Left ventricle myocardium inferior (tissue), 1 donor: ENCODE measurements at regions not wholly inside any gene's neighbourhood (a gene's known extent, or its start where the extent isn't known, plus 50 kb on each side); places are given as distances from the start of the nearest gene placed in this dataset.
"Not testable (repeated sequence)": the region's sequence is repeated elsewhere in the genome, so short reads cannot be mapped to it uniquely, and the experiment has no call there.

Experiments
- DNase-seq: peaks from one replicate; pipeline ENCODE4 v3.0.0-alpha.2; 2020
- H3K27ac ChIP-seq: fragments of 200-600 bp; replicated peaks from 2 replicates; pipeline ENCODE4 v1.8.0; 2021
- H3K27me3 ChIP-seq: fragments of 200-600 bp; 2 replicates; pipeline ENCODE4 v1.8.0; 2021; ENCODE audit warnings: low read depth
- H3K36me3 ChIP-seq: fragments of 200-600 bp; 2 replicates; pipeline ENCODE4 v1.8.0; 2021
- H3K4me1 ChIP-seq: fragments of 200-600 bp; 2 replicates; pipeline ENCODE4 v1.8.0; 2021
- H3K4me3 ChIP-seq: fragments of 200-600 bp; 2 replicates; pipeline ENCODE4 v1.8.0; 2021; ENCODE audit warnings: mild to moderate bottlenecking, moderate library complexity
- H3K9me3 ChIP-seq: fragments of 200-600 bp; replicated peaks from 2 replicates; pipeline ENCODE4 v1.8.0; 2021
- intact Hi-C: fragments of 100-400 bp; cut with micrococcal nuclease; formaldehyde crosslinking; loops from one replicate; pipeline ENCODE4 v1.11.0; 2022
- TF ChIP-seq, protein P1 (sequence below): fragments of 200-600 bp; IDR thresholded peaks from 2 replicates; pipeline ENCODE4 v1.8.0; 2021; ENCODE audit warnings: antibody characterized with exemption, mild to moderate bottlenecking, borderline replicate concordance
- donor health status: DM: no; HTN: yes; CAD: no; lungs with severe emphysema.

DNA sequence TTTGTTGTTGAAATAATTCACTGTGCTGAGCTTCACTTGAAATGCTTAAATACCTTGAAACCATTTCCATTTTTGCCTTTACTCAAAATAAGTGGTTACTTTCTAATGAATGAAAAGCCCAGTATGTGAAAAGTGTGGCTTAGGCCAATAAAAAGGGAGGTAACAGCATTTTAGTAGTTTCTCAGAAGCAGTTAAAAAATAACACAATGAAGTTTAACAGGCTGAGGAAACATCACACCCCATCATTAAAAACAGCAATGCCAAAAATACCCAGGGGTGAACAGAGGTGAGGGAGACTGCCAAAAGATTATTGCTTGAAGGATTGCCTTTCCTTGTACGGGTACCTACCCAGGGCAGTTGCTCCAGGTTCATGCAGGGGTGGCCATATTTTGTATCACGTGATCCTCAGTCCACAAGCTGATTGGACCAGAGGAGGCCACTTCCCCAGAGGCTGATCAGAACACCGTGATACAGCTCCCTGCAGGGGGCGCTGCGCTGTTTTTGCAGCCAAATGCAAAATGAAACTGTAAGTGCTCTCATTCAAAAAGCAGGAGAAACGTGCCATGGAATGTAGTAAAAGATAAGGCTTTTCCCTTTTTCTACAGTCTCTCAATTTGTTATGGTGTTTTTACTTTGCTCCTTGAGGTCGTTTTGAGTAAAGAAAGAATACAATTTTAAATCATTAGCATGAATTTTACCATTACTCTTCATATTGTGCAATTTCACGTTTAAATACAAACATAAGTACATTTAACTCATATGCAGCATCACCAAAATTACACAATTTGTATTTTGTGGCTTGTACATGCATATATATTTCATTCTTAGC lies 70.2 kb upstream of the SH3BP4 start:
- Histone ChIP-seq H3K36me3 (no peaks in the 10 kb centered on the region), H3K9me3 (no peaks in the 10 kb centered on the region), H3K4me1 (peaks cover 30% of the 10 kb centered on the region), H3K4me3 (peak overlapping the region; percentile 40), H3K27ac (peak overlapping the region; percentile 51), H3K27me3 (no peaks in the 10 kb centered on the region)
- DNase-seq: peak; percentile 78
- TF ChIP-seq, protein P1, sequence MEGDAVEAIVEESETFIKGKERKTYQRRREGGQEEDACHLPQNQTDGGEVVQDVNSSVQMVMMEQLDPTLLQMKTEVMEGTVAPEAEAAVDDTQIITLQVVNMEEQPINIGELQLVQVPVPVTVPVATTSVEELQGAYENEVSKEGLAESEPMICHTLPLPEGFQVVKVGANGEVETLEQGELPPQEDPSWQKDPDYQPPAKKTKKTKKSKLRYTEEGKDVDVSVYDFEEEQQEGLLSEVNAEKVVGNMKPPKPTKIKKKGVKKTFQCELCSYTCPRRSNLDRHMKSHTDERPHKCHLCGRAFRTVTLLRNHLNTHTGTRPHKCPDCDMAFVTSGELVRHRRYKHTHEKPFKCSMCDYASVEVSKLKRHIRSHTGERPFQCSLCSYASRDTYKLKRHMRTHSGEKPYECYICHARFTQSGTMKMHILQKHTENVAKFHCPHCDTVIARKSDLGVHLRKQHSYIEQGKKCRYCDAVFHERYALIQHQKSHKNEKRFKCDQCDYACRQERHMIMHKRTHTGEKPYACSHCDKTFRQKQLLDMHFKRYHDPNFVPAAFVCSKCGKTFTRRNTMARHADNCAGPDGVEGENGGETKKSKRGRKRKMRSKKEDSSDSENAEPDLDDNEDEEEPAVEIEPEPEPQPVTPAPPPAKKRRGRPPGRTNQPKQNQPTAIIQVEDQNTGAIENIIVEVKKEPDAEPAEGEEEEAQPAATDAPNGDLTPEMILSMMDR: peak; percentile 78
- intact Hi-C loops: no loop called here

GRCh38 chr2:234880551-234881211 lies 71.1 kb upstream of the SH3BP4 start:
- no peaks in the 10 kb centered on the region for H3K9me3 ChIP-seq
- H3K4me3 ChIP-seq: no peak overlapping the region
- H3K27me3 ChIP-seq: no peaks in the 10 kb centered on the region
- TF ChIP-seq, protein P1: no peak
- intact Hi-C loops: no loop called here
- no peaks in the 10 kb centered on the region for H3K36me3 ChIP-seq
- peak overlapping the region; percentile 51 for H3K27ac ChIP-seq
- peaks cover 30% of the 10 kb centered on the region for H3K4me1 ChIP-seq
- DNase-seq: no peak

- Histone ChIP-seq H3K27ac (no peak overlapping the region), H3K9me3 (no peaks in the 10 kb centered on the region), H3K36me3 (no peaks in the 10 kb centered on the region), H3K4me3 (no peak overlapping the region), H3K27me3 (no peaks in the 10 kb centered on the region), H3K4me1 (peaks cover 30% of the 10 kb centered on the region)
- TF ChIP-seq, protein P1: no peak
- no peak for DNase-seq
- intact Hi-C loops: loop anchor here (10.0 kb wide), 1 partner anchor 225 kb away; no protein-coding TSS in a partner anchor
These were observed 72.0 kb upstream of the SH3BP4 start for GRCh38 chr2:234879671-234880455.

DNA sequence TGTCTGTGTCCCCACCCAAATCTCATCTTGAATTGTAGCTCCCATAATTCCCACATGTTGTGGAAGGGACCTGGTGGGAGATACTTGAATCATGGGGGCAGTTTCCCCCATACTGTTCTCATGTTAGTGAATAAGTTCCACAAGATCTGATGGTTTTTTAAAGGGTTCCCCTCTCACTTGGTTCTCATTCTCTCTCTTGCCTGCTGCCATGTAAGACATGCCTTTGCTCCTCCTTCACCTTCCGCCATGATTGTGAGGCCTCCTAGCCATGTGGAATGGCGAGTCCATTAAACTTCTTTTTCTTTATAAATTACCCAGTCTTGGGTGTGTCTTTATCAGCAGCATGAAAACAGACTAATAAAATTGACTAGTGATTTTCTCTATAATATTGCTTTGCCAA lies 75.2 kb upstream of the SH3BP4 start:
- not testable (repeated sequence) for H3K27me3 ChIP-seq, H3K4me3 ChIP-seq, DNase-seq, H3K9me3 ChIP-seq, H3K27ac ChIP-seq, H3K36me3 ChIP-seq
- peaks cover 15% of the 10 kb centered on the region for H3K4me1 ChIP-seq
- intact Hi-C loops: loop anchor here (10.0 kb wide), 1 partner anchor 228 kb away; no protein-coding TSS in a partner anchor

GRCh38 chr2:234874347-234875046 lies 77.3 kb upstream of the SH3BP4 start:
- no peak overlapping the region for H3K4me3 ChIP-seq
- intact Hi-C loops: loop anchor here (10.0 kb wide), 1 partner anchor 230 kb away; no protein-coding TSS in a partner anchor
- no peaks in the 10 kb centered on the region for H3K4me1 ChIP-seq
- no peak for DNase-seq
- H3K27me3 ChIP-seq: no peaks in the 10 kb centered on the region
- H3K36me3 ChIP-seq: no peaks in the 10 kb centered on the region
- no peak overlapping the region for H3K27ac ChIP-seq
- H3K9me3 ChIP-seq: no peaks in the 10 kb centered on the region
- TF ChIP-seq, protein P1: no peak
